Liver (tissue), 8 donors: ENCODE measurements at regions not wholly inside any gene's neighbourhood (a gene's known extent, or its start where the extent isn't known, plus 50 kb on each side); places are given as distances from the start of the nearest gene placed in this dataset.

Experiments
- DNase-seq: peaks from one replicate; pipeline ENCODE4 v3.0.0-alpha.2; 2017; ENCODE audit warnings: low spot score
- H3K27ac ChIP-seq, 2 donors: one replicate each; pipeline ENCODE4 v1.7.0; 2013; ENCODE audit warnings: inconsistent platforms in 2 of 2, low read length in 2 of 2, control low read depth in 1 of 2, low read depth in 1 of 2, mild to moderate bottlenecking in 1 of 2
- H3K27me3 ChIP-seq, 4 donors: one replicate each; pipeline versions ENCODE4 v1.6.1 to v1.7.0; 2013; ENCODE audit warnings: low read length in 3 of 4, inconsistent platforms in 1 of 4, mild to moderate bottlenecking in 1 of 4, moderate library complexity in 1 of 4; ENCODE audit not compliant: control insufficient read depth in 4 of 4, insufficient read depth in 4 of 4
- H3K36me3 ChIP-seq, 4 donors: one replicate each; pipeline versions ENCODE4 v1.6.1 to v1.7.0; 2013; ENCODE audit warnings: low read length in 3 of 4, mild to moderate bottlenecking in 3 of 4, low read depth in 1 of 4, moderate library complexity in 1 of 4; ENCODE audit not compliant: control insufficient read depth in 4 of 4, insufficient read depth in 3 of 4
- H3K4me1 ChIP-seq, 4 donors: one replicate each; pipeline versions ENCODE4 v1.6.1 to v1.7.0; 2013; ENCODE audit warnings: low read length in 3 of 4, mild to moderate bottlenecking in 3 of 4, moderate library complexity in 1 of 4; ENCODE audit not compliant: control insufficient read depth in 4 of 4, insufficient read depth in 4 of 4
- H3K4me3 ChIP-seq, 3 donors: one replicate each; pipeline versions ENCODE4 v1.6.1 to v1.7.0; 2013; ENCODE audit warnings: low read length in 3 of 3, control low read depth in 1 of 3, low read depth in 1 of 3, mild to moderate bottlenecking in 1 of 3
- H3K9ac ChIP-seq, 2 donors: one replicate each; pipeline ENCODE4 v1.7.0; 2013; ENCODE audit warnings: low read length in 2 of 2, mild to moderate bottlenecking in 2 of 2, moderate library complexity in 2 of 2, control low read depth in 1 of 2, low read depth in 1 of 2
- H3K9me3 ChIP-seq, 4 donors: one replicate each; pipeline versions ENCODE4 v1.6.1 to v1.7.0; 2013; ENCODE audit warnings: low read length in 3 of 4; ENCODE audit not compliant: control insufficient read depth in 4 of 4
- ATF3 ChIP-seq: IDR thresholded peaks from 2 replicates; pipeline ENCODE4 v1.6.1; 2016; ENCODE audit warnings: antibody characterized with exemption
- CTCF ChIP-seq: fragments of 150-350 bp; IDR thresholded peaks from 2 replicates; pipeline ENCODE4 v1.5.1; 2017; ENCODE audit warnings: improper control_type of control experiment, low read depth, low read length; ENCODE audit not compliant: missing input control
- EGR1 ChIP-seq, 2 donors: IDR thresholded peaks; 2 replicates each; pipeline ENCODE4 v1.6.1; 2016 to 2018; ENCODE audit warnings: antibody characterized with exemption in 2 of 2, low read depth in 2 of 2
- FOXA1 ChIP-seq: IDR thresholded peaks from 2 replicates; pipeline ENCODE4 v1.6.1; 2016; ENCODE audit warnings: antibody characterized with exemption
- FOXA2 ChIP-seq: IDR thresholded peaks from 2 replicates; pipeline ENCODE4 v1.6.1; 2016; ENCODE audit warnings: antibody characterized with exemption
- GABPA ChIP-seq, 2 donors: IDR thresholded peaks in 1 of 2; conservative IDR thresholded peaks in 1 of 2; 2 replicates each; pipeline ENCODE4 v1.6.1; 2016; ENCODE audit warnings: antibody characterized with exemption in 2 of 2, mild to moderate bottlenecking in 1 of 2, moderate library complexity in 1 of 2
- HNF4A ChIP-seq, 2 donors: conservative IDR thresholded peaks; 2 replicates each; pipeline ENCODE4 v1.6.1; 2016; ENCODE audit warnings: antibody characterized with exemption in 2 of 2, mild to moderate bottlenecking in 2 of 2
- HNF4G ChIP-seq: IDR thresholded peaks from 2 replicates; pipeline ENCODE4 v1.6.1; 2016; ENCODE audit warnings: antibody characterized with exemption
- JUND ChIP-seq, 2 donors: IDR thresholded peaks; 2 replicates each; pipeline ENCODE4 v1.6.1; 2016; ENCODE audit warnings: antibody characterized with exemption in 2 of 2
- MAX ChIP-seq: IDR thresholded peaks from 2 replicates; pipeline ENCODE4 v1.6.1; 2016; ENCODE audit warnings: antibody characterized with exemption
- NR2F2 ChIP-seq: IDR thresholded peaks from 2 replicates; pipeline ENCODE4 v1.6.1; 2016; ENCODE audit warnings: antibody characterized with exemption
- RAD21 ChIP-seq, 2 donors: IDR thresholded peaks; 2 replicates each; pipeline ENCODE4 v1.6.1; 2016; ENCODE audit warnings: antibody characterized with exemption in 2 of 2, mild to moderate bottlenecking in 2 of 2
- REST ChIP-seq: IDR thresholded peaks from 2 replicates; pipeline ENCODE4 v1.6.1; 2016; ENCODE audit warnings: antibody characterized with exemption, mild to moderate bottlenecking
- RXRA ChIP-seq, 2 donors: IDR thresholded peaks; 2 replicates each; pipeline ENCODE4 v1.6.1; 2017 to 2018; ENCODE audit warnings: antibody characterized with exemption in 2 of 2, mild to moderate bottlenecking in 1 of 2
- SP1 ChIP-seq: IDR thresholded peaks from 2 replicates; pipeline ENCODE4 v1.6.1; 2018; ENCODE audit warnings: antibody characterized with exemption, mild to moderate bottlenecking
- TAF1 ChIP-seq: conservative IDR thresholded peaks from 2 replicates; pipeline ENCODE4 v1.6.1; 2016; ENCODE audit warnings: antibody characterized with exemption, mild to moderate bottlenecking
- YY1 ChIP-seq: IDR thresholded peaks from 2 replicates; pipeline ENCODE4 v1.6.1; 2016; ENCODE audit warnings: antibody characterized with exemption, mild to moderate bottlenecking
- ZBTB33 ChIP-seq: IDR thresholded peaks from 2 replicates; pipeline ENCODE4 v1.6.1; 2016; ENCODE audit warnings: antibody characterized with exemption
- WGBS: extraction: QIAGEN DNeasy Blood & Tissue Kit; methylation state at CpG from one replicate; pipeline ENCODE4 v1.1.7; 2013; 5-methylcytosine and 5-hydroxymethylcytosine counted together
- donor health status: healthy.
- donor health status: healthy.
- donor health status: healthy.
- donor health status: healthy.
- donor health status: healthy.

- H3K4me1 ChIP-seq: no peaks in the 10 kb centered on the region
- H3K27ac ChIP-seq: no peak overlapping the region
- no peak overlapping the region for H3K4me3 ChIP-seq
- no peaks in the 10 kb centered on the region for H3K27me3 ChIP-seq
- TF ChIP-seq YY1: no peak
- no peak for TF ChIP-seq ZBTB33
- TF ChIP-seq RAD21 (IDR thresholded peaks at IDR 0.05): no peak
- no peak for TF ChIP-seq HNF4G
- TF ChIP-seq SP1: no peak
- no peak for TF ChIP-seq CTCF
- no peak for TF ChIP-seq FOXA1
- TF ChIP-seq GABPA (IDR thresholded peaks at IDR 0.05 in 1 of 2, conservative IDR thresholded peaks at IDR 0.05 in 1 of 2): no peak
- no peak for TF ChIP-seq TAF1
- no peak for TF ChIP-seq REST
- no peak for TF ChIP-seq MAX
- no peak for TF ChIP-seq HNF4A (conservative IDR thresholded peaks at IDR 0.05)
- no peak for TF ChIP-seq JUND (IDR thresholded peaks at IDR 0.05)
- TF ChIP-seq NR2F2: no peak
- TF ChIP-seq ATF3: no peak
- no peak for TF ChIP-seq FOXA2
- TF ChIP-seq EGR1 (IDR thresholded peaks at IDR 0.05; ENCODE audit: low read depth in 2 of 2): no peak
- TF ChIP-seq RXRA (IDR thresholded peaks at IDR 0.05): no peak
- H3K36me3 ChIP-seq: no peaks in the 10 kb centered on the region
- no peak for DNase-seq
- no peaks in the 10 kb centered on the region for H3K9me3 ChIP-seq
- no peak overlapping the region for H3K9ac ChIP-seq
Measured at GRCh38 chr4:66108898-66109297, 438.6 kb upstream of the EPHA5 start.

- Histone ChIP-seq H3K9me3 (no peaks in the 10 kb centered on the region), H3K4me3 (no peak overlapping the region), H3K9ac (no peak overlapping the region), H3K36me3 (no peaks in the 10 kb centered on the region), H3K27ac (no peak overlapping the region), H3K4me1 (no peaks in the 10 kb centered on the region), H3K27me3 (no peaks in the 10 kb centered on the region)
- no peak for DNase-seq
- WGBS: 42% methylated on average over 5 of the region's 5 CpGs
- TF ChIP-seq FOXA2 (no peak), RXRA (IDR thresholded peaks at IDR 0.05) (no peak), RAD21 (IDR thresholded peaks at IDR 0.05) (no peak), FOXA1 (no peak), YY1 (no peak), EGR1 (IDR thresholded peaks at IDR 0.05; ENCODE audit: low read depth in 2 of 2) (no peak), REST (no peak), ZBTB33 (no peak), HNF4G (no peak), MAX (no peak), GABPA (IDR thresholded peaks at IDR 0.05 in 1 of 2, conservative IDR thresholded peaks at IDR 0.05 in 1 of 2) (no peak), TAF1 (no peak)
Measured at GRCh38 chr4:66097218-66097617, 426.9 kb upstream of the EPHA5 start.
